Astrocyte of the cerebellum (primary cell): ENCODE measurements at regions not wholly inside any gene's neighbourhood (a gene's known extent, or its start where the extent isn't known, plus 50 kb on each side); places are given as distances from the start of the nearest gene placed in this dataset.

Experiments used
- DNase-seq: peaks from one replicate; pipeline ENCODE4 v3.0.0-alpha.2; 2011; ENCODE audit warnings: low read depth
- H3K4me3 ChIP-seq: 2 replicates; pipeline ENCODE4 v1.5.1; 2011; ENCODE audit warnings: mild to moderate bottlenecking, low read depth, low read length, moderate library complexity
- CTCF ChIP-seq: IDR thresholded peaks from 2 replicates; pipeline ENCODE4 v1.5.1; 2012; ENCODE audit warnings: low read length, low read depth, moderate library complexity, mild to moderate bottlenecking; ENCODE audit errors: missing control alignments
- in situ Hi-C: cut with HindIII; loops from 2 replicates; pipeline ENCODE4 v1.10.0; 2017; ENCODE audit warnings: low sequenced_read_pairs

GRCh38 chr5:2242539-2242938, 359.8 kb upstream of the IRX4 start:
- no peak for DNase-seq
- in situ Hi-C loops, result no loop called here
- no peak overlapping the region for H3K4me3 ChIP-seq
- no peak for TF ChIP-seq CTCF

- H3K4me3 ChIP-seq, result no peak overlapping the region
- DNase-seq, result no peak
- in situ Hi-C loops, result no loop called here
- TF ChIP-seq CTCF, result no peak
These were observed 359.1 kb upstream of the IRX4 start for GRCh38 chr5:2241842-2242241.

GRCh38 chr5:2240118-2240904, 357.6 kb upstream of the IRX4 start:
- H3K4me3 ChIP-seq, result no peak overlapping the region
- in situ Hi-C loops, result no loop called here
- TF ChIP-seq CTCF, result no peak
- no peak for DNase-seq

- TF ChIP-seq CTCF, result no peak
- no peak for DNase-seq
- in situ Hi-C loops, result no loop called here
- H3K4me3 ChIP-seq, result no peak overlapping the region
These were observed 356.6 kb upstream of the IRX4 start for GRCh38 chr5:2239201-2239910.

- in situ Hi-C loops, result no loop called here
- no peak for DNase-seq
- no peak for TF ChIP-seq CTCF
- H3K4me3 ChIP-seq, result no peak overlapping the region
These were observed 356.0 kb upstream of the IRX4 start for GRCh38 chr5:2238732-2239131.

GRCh38 chr5:2227433-2227832, 344.7 kb upstream of the IRX4 start:
- H3K4me3 ChIP-seq, result no peak overlapping the region

More at GRCh38 chr5:2227433-2227832, 344.7 kb upstream of the IRX4 start:
- in situ Hi-C loops, result no loop called here
- TF ChIP-seq CTCF, result no peak
- DNase-seq, result no peak
